Neural progenitor cell (in vitro differentiated cells): ENCODE measurements at regions not wholly inside any gene's neighbourhood (a gene's known extent, or its start where the extent isn't known, plus 50 kb on each side); places are given as distances from the start of the nearest gene placed in this dataset.

Source experiments
- DNase-seq: peaks from one replicate; pipeline ENCODE4 v3.0.0-alpha.2; 2016; ENCODE audit warnings: low spot score
- H2AFZ ChIP-seq: fragments of 200-600 bp; sonication (generic); replicated peaks from 2 replicates; pipeline ENCODE4 v1.6.1; 2016; ENCODE audit warnings: antibody characterized with exemption
- H3F3A ChIP-seq: fragments of 200-600 bp; sonication (generic); 2 replicates; pipeline ENCODE4 v1.6.1; 2016; ENCODE audit warnings: antibody characterized with exemption, low read depth
- H3K27ac ChIP-seq: fragments of 200-600 bp; sonication (generic); 2 replicates; pipeline ENCODE4 v1.5.1; 2016; ENCODE audit warnings: mild to moderate bottlenecking
- H3K27me3 ChIP-seq: fragments of 200-600 bp; sonication (generic); 2 replicates; pipeline ENCODE4 v1.6.1; 2016; ENCODE audit warnings: mild to moderate bottlenecking, moderate library complexity
- H3K36me3 ChIP-seq: fragments of 200-600 bp; sonication (generic); 2 replicates; pipeline ENCODE4 v1.5.1; 2016
- H3K4me1 ChIP-seq: fragments of 200-600 bp; sonication (generic); 2 replicates; pipeline ENCODE4 v1.6.1; 2016; ENCODE audit warnings: mixed run types
- H3K4me2 ChIP-seq: fragments of 200-600 bp; sonication (generic); 2 replicates; pipeline ENCODE4 v1.6.1; 2016
- H3K4me3 ChIP-seq: fragments of 200-600 bp; sonication (generic); 2 replicates; pipeline ENCODE4 v1.5.1; 2016
- H3K79me2 ChIP-seq: fragments of 200-600 bp; sonication (generic); 2 replicates; pipeline ENCODE4 v1.6.1; 2016; ENCODE audit warnings: low read depth
- H3K9ac ChIP-seq: fragments of 200-600 bp; sonication (generic); 2 replicates; pipeline ENCODE4 v1.6.1; 2016
- H3K9me3 ChIP-seq: fragments of 200-600 bp; sonication (generic); 2 replicates; pipeline ENCODE4 v1.5.1; 2016; ENCODE audit warnings: low read depth
- H4K20me1 ChIP-seq: fragments of 200-600 bp; sonication (generic); 2 replicates; pipeline ENCODE4 v1.6.1; 2016; ENCODE audit warnings: low read depth
- H3K27ac Mint-ChIP-seq: 3 replicates; pipeline ENCODE4 v1.8.0; 2021; ENCODE audit warnings: mixed read lengths
- H3K27me3 Mint-ChIP-seq: 2 replicates; pipeline ENCODE4 v1.8.0; 2022; ENCODE audit warnings: low read depth, mild to moderate bottlenecking, inconsistent platforms, moderate library complexity, mixed read lengths; ENCODE audit not compliant: insufficient read depth
- H3K36me3 Mint-ChIP-seq: 3 replicates; pipeline ENCODE4 v1.8.0; 2021; ENCODE audit warnings: mixed read lengths
- H3K4me1 Mint-ChIP-seq: 3 replicates; pipeline ENCODE4 v1.8.0; 2021; ENCODE audit warnings: mixed read lengths
- H3K4me3 Mint-ChIP-seq: 3 replicates; pipeline ENCODE4 v1.8.0; 2021; ENCODE audit warnings: mild to moderate bottlenecking, moderate library complexity, mixed read lengths
- H3K9me3 Mint-ChIP-seq: 3 replicates; pipeline ENCODE4 v1.8.0; 2020; ENCODE audit warnings: mixed read lengths
- EZH2 ChIP-seq: fragments of 200-600 bp; sonication (generic); IDR thresholded peaks from 2 replicates; pipeline ENCODE4 v1.6.1; 2017; ENCODE audit warnings: antibody characterized with exemption, mild to moderate bottlenecking, moderate library complexity
- EZH2phosphoT487 ChIP-seq: fragments of 200-600 bp; sonication (generic); IDR thresholded peaks from 2 replicates; pipeline ENCODE4 v1.6.1; 2017; ENCODE audit warnings: antibody characterized with exemption
- TF ChIP-seq, protein P1 (sequence below): fragments of 200-600 bp; sonication (generic); IDR thresholded peaks from 2 replicates; pipeline ENCODE4 v1.5.1; 2017; ENCODE audit warnings: antibody characterized with exemption, mild to moderate bottlenecking

- peaks cover 5% of the 10 kb centered on the region for H3F3A ChIP-seq
- TF ChIP-seq EZH2phosphoT487: no peak
- TF ChIP-seq, protein P1, sequence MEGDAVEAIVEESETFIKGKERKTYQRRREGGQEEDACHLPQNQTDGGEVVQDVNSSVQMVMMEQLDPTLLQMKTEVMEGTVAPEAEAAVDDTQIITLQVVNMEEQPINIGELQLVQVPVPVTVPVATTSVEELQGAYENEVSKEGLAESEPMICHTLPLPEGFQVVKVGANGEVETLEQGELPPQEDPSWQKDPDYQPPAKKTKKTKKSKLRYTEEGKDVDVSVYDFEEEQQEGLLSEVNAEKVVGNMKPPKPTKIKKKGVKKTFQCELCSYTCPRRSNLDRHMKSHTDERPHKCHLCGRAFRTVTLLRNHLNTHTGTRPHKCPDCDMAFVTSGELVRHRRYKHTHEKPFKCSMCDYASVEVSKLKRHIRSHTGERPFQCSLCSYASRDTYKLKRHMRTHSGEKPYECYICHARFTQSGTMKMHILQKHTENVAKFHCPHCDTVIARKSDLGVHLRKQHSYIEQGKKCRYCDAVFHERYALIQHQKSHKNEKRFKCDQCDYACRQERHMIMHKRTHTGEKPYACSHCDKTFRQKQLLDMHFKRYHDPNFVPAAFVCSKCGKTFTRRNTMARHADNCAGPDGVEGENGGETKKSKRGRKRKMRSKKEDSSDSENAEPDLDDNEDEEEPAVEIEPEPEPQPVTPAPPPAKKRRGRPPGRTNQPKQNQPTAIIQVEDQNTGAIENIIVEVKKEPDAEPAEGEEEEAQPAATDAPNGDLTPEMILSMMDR: no peak
- TF ChIP-seq EZH2: no peak
- no peaks in the 10 kb centered on the region for H3K36me3 ChIP-seq
- H3K4me1 ChIP-seq: no peaks in the 10 kb centered on the region
- H3K27me3 Mint-ChIP-seq: peaks cover 43% of the 10 kb centered on the region
- H4K20me1 ChIP-seq: peaks cover 8% of the 10 kb centered on the region
- H3K4me3 Mint-ChIP-seq: no peak overlapping the region
- H3K4me2 ChIP-seq: no peak overlapping the region
- no peak overlapping the region for H3K27ac ChIP-seq
- H3K27me3 ChIP-seq: peaks cover 60% of the 10 kb centered on the region
- H3K36me3 Mint-ChIP-seq: no peaks in the 10 kb centered on the region
- H2AFZ ChIP-seq: no peak overlapping the region
- peaks cover 2% of the 10 kb centered on the region for H3K4me1 Mint-ChIP-seq
- H3K27ac Mint-ChIP-seq: no peak overlapping the region
- H3K9me3 Mint-ChIP-seq: peaks cover 4% of the 10 kb centered on the region
- no peaks in the 10 kb centered on the region for H3K9me3 ChIP-seq
- no peak for DNase-seq
- H3K79me2 ChIP-seq: no peaks in the 10 kb centered on the region
- no peak overlapping the region for H3K4me3 ChIP-seq
- H3K9ac ChIP-seq: no peak overlapping the region
These were observed 112.2 kb downstream of the BRD1 start for GRCh38 chr22:49715450-49715849.

GRCh38 chr22:49713003-49713402 lies 114.7 kb downstream of the BRD1 start:
- H3K27me3 ChIP-seq: peaks cover 55% of the 10 kb centered on the region

GRCh38 chr22:49712195-49712791 lies 115.4 kb downstream of the BRD1 start:
- H3K36me3 Mint-ChIP-seq: no peaks in the 10 kb centered on the region
- Histone ChIP-seq H3K4me2 (no peak overlapping the region), H3K9ac (no peak overlapping the region), H3K79me2 (no peaks in the 10 kb centered on the region), H3K36me3 (no peaks in the 10 kb centered on the region), H3K4me3 (no peak overlapping the region), H3F3A (peaks cover 5% of the 10 kb centered on the region), H3K9me3 (no peaks in the 10 kb centered on the region), H4K20me1 (peaks cover 8% of the 10 kb centered on the region), H3K27me3 (peaks cover 48% of the 10 kb centered on the region), H2AFZ (no peak overlapping the region), H3K27ac (no peak overlapping the region), H3K4me1 (no peaks in the 10 kb centered on the region)
- peaks cover 4% of the 10 kb centered on the region for H3K9me3 Mint-ChIP-seq
- H3K4me3 Mint-ChIP-seq: no peak overlapping the region
- H3K27ac Mint-ChIP-seq: no peak overlapping the region
- TF ChIP-seq EZH2phosphoT487 (no peak), EZH2 (no peak)
- TF ChIP-seq, protein P1: no peak
- DNase-seq: peak; percentile 80
- H3K27me3 Mint-ChIP-seq: peaks cover 28% of the 10 kb centered on the region
- H3K4me1 Mint-ChIP-seq: no peaks in the 10 kb centered on the region

More at GRCh38 chr22:49713003-49713402, 114.7 kb downstream of the BRD1 start:
- Mint-ChIP-seq H3K36me3 (no peaks in the 10 kb centered on the region), H3K27me3 (peaks cover 32% of the 10 kb centered on the region), H3K27ac (no peak overlapping the region), H3K4me1 (no peaks in the 10 kb centered on the region), H3K9me3 (peaks cover 4% of the 10 kb centered on the region), H3K4me3 (no peak overlapping the region)
- Histone ChIP-seq H3K79me2 (no peaks in the 10 kb centered on the region), H2AFZ (no peak overlapping the region), H3K9me3 (no peaks in the 10 kb centered on the region), H3F3A (peaks cover 5% of the 10 kb centered on the region), H3K36me3 (no peaks in the 10 kb centered on the region), H3K4me3 (no peak overlapping the region), H3K9ac (no peak overlapping the region), H4K20me1 (peaks cover 8% of the 10 kb centered on the region), H3K27ac (no peak overlapping the region), H3K4me2 (no peak overlapping the region), H3K4me1 (no peaks in the 10 kb centered on the region)
- TF ChIP-seq EZH2phosphoT487: no peak
- TF ChIP-seq EZH2: no peak
- TF ChIP-seq, protein P1: no peak
- DNase-seq: no peak
